Left ventricle myocardium inferior (tissue), 1 donor: ENCODE measurements at regions not wholly inside any gene's neighbourhood (a gene's known extent, or its start where the extent isn't known, plus 50 kb on each side); places are given as distances from the start of the nearest gene placed in this dataset.

Source experiments
- DNase-seq: peaks from one replicate; pipeline ENCODE4 v3.0.0-alpha.2; 2020
- H3K27ac ChIP-seq: fragments of 200-600 bp; replicated peaks from 2 replicates; pipeline ENCODE4 v1.8.0; 2021
- H3K27me3 ChIP-seq: fragments of 200-600 bp; 2 replicates; pipeline ENCODE4 v1.8.0; 2021; ENCODE audit warnings: low read depth
- H3K36me3 ChIP-seq: fragments of 200-600 bp; 2 replicates; pipeline ENCODE4 v1.8.0; 2021
- H3K4me1 ChIP-seq: fragments of 200-600 bp; 2 replicates; pipeline ENCODE4 v1.8.0; 2021
- H3K4me3 ChIP-seq: fragments of 200-600 bp; 2 replicates; pipeline ENCODE4 v1.8.0; 2021; ENCODE audit warnings: mild to moderate bottlenecking, moderate library complexity
- H3K9me3 ChIP-seq: fragments of 200-600 bp; replicated peaks from 2 replicates; pipeline ENCODE4 v1.8.0; 2021
- intact Hi-C: fragments of 100-400 bp; cut with micrococcal nuclease; formaldehyde crosslinking; loops from one replicate; pipeline ENCODE4 v1.11.0; 2022
- TF ChIP-seq, protein P1 (sequence below): fragments of 200-600 bp; IDR thresholded peaks from 2 replicates; pipeline ENCODE4 v1.8.0; 2021; ENCODE audit warnings: antibody characterized with exemption, mild to moderate bottlenecking, borderline replicate concordance
- donor health status: DM: no; HTN: yes; CAD: no; lungs with severe emphysema.

DNA sequence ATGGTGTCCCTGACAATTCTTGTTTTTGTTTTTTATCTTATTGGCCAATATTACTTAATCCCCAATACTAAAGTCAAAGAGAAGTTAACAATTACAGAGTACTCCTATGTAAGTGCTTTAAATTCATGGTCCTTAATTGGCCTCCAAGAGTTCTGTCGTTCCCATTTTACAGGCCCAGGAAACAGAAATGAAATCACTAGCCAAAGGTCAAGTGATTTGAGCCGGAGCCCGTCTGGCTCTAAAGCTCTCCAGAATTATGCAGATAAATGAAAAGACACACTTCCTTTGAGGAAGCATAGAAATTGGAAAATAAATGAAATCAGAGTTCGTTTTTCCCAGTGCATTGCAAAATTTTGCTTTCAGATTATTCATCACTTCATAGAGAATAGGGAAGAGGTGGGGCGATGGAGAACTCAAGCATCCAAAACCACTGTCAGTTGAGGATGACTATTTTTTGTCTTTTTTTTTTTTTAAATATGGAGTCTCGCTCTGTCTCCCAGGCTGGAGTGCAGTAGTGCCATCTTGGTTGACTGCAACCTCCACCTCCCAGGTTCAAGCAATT lies 78.5 kb downstream of the MAP1LC3B2 start:
- Histone ChIP-seq H3K27me3 (no peaks in the 10 kb centered on the region), H3K36me3 (no peaks in the 10 kb centered on the region), H3K4me3 (no peak overlapping the region), H3K4me1 (no peaks in the 10 kb centered on the region), H3K27ac (no peak overlapping the region), H3K9me3 (no peaks in the 10 kb centered on the region)
- no peak for DNase-seq
- intact Hi-C loops, result no loop called here
- TF ChIP-seq, protein P1, sequence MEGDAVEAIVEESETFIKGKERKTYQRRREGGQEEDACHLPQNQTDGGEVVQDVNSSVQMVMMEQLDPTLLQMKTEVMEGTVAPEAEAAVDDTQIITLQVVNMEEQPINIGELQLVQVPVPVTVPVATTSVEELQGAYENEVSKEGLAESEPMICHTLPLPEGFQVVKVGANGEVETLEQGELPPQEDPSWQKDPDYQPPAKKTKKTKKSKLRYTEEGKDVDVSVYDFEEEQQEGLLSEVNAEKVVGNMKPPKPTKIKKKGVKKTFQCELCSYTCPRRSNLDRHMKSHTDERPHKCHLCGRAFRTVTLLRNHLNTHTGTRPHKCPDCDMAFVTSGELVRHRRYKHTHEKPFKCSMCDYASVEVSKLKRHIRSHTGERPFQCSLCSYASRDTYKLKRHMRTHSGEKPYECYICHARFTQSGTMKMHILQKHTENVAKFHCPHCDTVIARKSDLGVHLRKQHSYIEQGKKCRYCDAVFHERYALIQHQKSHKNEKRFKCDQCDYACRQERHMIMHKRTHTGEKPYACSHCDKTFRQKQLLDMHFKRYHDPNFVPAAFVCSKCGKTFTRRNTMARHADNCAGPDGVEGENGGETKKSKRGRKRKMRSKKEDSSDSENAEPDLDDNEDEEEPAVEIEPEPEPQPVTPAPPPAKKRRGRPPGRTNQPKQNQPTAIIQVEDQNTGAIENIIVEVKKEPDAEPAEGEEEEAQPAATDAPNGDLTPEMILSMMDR, result no peak

DNA sequence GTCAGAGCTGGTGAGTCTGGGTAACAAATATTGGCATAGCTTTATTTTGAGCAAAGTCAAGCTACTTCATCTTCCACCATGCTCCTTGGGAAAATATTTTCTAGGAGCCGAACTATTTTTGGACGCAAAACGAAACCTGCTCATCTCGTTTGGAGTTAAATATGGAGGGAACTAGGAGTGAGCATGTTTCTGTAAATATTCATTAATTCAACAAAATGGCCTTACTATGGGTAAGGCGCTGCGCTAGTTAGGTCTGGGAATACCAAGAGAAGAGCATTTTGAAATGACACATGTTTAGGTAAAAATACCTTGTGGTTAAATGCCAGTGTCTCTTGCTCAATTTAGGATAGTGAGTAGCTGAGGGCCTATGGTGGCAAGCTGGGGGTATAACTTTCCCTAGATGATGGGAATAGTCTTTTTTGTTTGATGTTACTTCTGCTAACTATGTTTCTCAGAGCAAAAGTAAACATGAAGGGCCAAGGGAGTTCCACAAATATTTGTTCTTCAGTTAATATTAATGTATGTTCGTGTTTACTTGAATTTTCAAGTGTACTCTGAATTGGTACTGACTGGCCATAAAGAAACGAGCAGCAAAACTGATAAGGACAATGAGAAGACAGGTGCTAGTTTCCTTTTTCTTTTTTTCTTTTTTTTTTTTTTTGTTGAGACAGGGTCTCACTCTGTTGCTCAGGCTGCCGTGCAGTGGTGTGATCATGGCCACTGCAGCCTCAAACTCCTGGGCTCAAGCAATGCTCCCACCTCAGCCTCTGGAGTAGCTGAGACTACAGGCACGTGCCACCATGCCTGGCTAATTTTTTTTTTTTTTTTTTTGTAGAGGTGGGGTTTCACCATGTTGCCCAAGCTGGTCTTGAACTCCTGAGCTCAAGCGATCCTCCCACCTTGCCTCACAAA lies 77.7 kb downstream of the MAP1LC3B2 start:
- intact Hi-C loops, result no loop called here

DNA sequence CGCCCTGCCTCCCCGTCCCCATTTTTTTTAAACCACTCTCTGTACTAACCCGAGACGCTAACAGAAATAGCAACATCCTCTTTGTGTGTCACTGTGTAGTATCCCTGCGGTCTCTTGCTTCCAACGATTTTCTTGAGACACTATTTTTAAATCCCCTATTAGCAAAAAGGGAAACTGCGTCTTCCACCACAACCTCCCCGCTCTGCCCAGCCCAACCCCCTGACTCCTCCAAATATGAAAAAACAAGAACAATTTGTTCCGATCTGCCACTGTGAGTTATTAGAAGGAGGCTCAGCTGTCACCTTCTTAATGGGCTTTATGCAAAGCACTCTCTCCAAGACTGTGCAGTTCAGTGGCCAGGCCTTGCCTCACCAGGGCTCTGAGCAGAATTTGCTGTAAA lies 76.3 kb downstream of the MAP1LC3B2 start:
- TF ChIP-seq, protein P1, result no peak
- Histone ChIP-seq H3K4me3 (no peak overlapping the region), H3K4me1 (no peaks in the 10 kb centered on the region), H3K9me3 (no peaks in the 10 kb centered on the region), H3K27ac (no peak overlapping the region), H3K27me3 (no peaks in the 10 kb centered on the region), H3K36me3 (no peaks in the 10 kb centered on the region)
- DNase-seq, result no peak
- intact Hi-C loops, result no loop called here

More for the DNA sequence above, 77.7 kb downstream of the MAP1LC3B2 start:
- H3K27ac ChIP-seq, result no peak overlapping the region
- no peaks in the 10 kb centered on the region for H3K36me3 ChIP-seq
- no peaks in the 10 kb centered on the region for H3K9me3 ChIP-seq
- H3K27me3 ChIP-seq, result no peaks in the 10 kb centered on the region
- H3K4me1 ChIP-seq, result no peaks in the 10 kb centered on the region
- TF ChIP-seq, protein P1, result no peak
- no peak for DNase-seq
- no peak overlapping the region for H3K4me3 ChIP-seq

DNA sequence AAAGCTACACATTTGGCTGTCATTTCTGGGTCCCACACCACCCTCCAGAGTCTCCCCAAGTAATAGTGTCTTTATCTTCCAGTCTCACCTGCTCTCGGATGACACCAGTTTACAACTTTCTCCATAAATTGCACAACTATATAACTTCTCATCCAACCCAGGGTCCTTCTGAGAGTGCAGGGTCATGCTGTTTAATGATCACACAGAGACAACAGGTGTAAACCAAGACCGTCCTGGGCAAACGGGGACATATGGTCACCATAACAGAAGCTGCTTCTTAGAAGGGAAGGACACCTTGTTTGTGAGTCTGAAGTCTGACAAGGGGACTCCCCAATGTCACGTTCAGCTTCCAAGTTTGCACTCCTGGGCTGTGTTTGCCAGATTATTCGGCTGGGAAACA lies 74.3 kb downstream of the MAP1LC3B2 start:
- no peaks in the 10 kb centered on the region for H3K27me3 ChIP-seq
- no peaks in the 10 kb centered on the region for H3K36me3 ChIP-seq
- DNase-seq, result no peak
- no peak overlapping the region for H3K27ac ChIP-seq
- intact Hi-C loops, result no loop called here
- no peaks in the 10 kb centered on the region for H3K4me1 ChIP-seq
- no peaks in the 10 kb centered on the region for H3K9me3 ChIP-seq
- no peak overlapping the region for H3K4me3 ChIP-seq
- TF ChIP-seq, protein P1, result no peak

DNA sequence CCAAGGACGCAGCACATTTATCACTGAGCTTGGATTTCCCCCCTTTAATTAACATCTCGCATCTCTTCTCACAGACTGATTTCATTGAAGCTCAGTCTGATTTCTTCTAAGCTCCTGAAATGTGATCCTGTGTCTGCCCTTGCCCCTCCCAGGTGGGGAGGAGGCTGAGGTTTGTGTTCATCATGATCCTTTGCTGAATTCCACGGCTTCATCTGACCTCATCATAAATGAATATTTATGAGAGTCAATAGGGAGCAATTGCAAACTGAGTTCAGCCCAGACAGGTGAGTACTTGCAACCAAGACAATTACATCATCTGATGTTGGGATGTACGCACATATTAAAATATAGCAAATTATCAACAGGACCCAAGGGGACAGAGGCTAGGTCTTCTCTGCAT lies 72.4 kb downstream of the MAP1LC3B2 start:
- no peaks in the 10 kb centered on the region for H3K36me3 ChIP-seq
- H3K27me3 ChIP-seq, result no peaks in the 10 kb centered on the region
- peaks cover 3% of the 10 kb centered on the region for H3K4me1 ChIP-seq
- H3K4me3 ChIP-seq, result no peak overlapping the region
- no peak overlapping the region for H3K27ac ChIP-seq
- H3K9me3 ChIP-seq, result no peaks in the 10 kb centered on the region
- TF ChIP-seq, protein P1, result no peak
- DNase-seq, result no peak
- intact Hi-C loops, result no loop called here
